ENCODE measurements at regions not wholly inside any gene's neighbourhood (a gene's known extent, or its start where the extent isn't known, plus 50 kb on each side); places are given as distances from the start of the nearest gene placed in this dataset.

GRCh38 chr12:46461459-46461858 is 88.9 kb upstream of the SLC38A2 start (continued):
- TF ChIP-seq, protein P1, sequence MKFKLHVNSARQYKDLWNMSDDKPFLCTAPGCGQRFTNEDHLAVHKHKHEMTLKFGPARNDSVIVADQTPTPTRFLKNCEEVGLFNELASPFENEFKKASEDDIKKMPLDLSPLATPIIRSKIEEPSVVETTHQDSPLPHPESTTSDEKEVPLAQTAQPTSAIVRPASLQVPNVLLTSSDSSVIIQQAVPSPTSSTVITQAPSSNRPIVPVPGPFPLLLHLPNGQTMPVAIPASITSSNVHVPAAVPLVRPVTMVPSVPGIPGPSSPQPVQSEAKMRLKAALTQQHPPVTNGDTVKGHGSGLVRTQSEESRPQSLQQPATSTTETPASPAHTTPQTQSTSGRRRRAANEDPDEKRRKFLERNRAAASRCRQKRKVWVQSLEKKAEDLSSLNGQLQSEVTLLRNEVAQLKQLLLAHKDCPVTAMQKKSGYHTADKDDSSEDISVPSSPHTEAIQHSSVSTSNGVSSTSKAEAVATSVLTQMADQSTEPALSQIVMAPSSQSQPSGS (IDR thresholded peaks at IDR 0.05; ENCODE audit: low read length): no peak
- TF ChIP-seq SIX5 (IDR thresholded peaks at IDR 0.05; ENCODE audit: low read depth, low read length) (no peak), JUN (IDR thresholded peaks at IDR 0.05; ENCODE audit: low read depth, low read length) (no peak)
